ENCODE measurements at regions not wholly inside any gene's neighbourhood (a gene's known extent, or its start where the extent isn't known, plus 50 kb on each side); places are given as distances from the start of the nearest gene placed in this dataset.
"Not testable (repeated sequence)": the region's sequence is repeated elsewhere in the genome, so short reads cannot be mapped to it uniquely, and the experiment has no call there.

- DNase-seq (ENCODE audit: low read depth), result no peak
- TF ChIP-seq, protein P1, sequence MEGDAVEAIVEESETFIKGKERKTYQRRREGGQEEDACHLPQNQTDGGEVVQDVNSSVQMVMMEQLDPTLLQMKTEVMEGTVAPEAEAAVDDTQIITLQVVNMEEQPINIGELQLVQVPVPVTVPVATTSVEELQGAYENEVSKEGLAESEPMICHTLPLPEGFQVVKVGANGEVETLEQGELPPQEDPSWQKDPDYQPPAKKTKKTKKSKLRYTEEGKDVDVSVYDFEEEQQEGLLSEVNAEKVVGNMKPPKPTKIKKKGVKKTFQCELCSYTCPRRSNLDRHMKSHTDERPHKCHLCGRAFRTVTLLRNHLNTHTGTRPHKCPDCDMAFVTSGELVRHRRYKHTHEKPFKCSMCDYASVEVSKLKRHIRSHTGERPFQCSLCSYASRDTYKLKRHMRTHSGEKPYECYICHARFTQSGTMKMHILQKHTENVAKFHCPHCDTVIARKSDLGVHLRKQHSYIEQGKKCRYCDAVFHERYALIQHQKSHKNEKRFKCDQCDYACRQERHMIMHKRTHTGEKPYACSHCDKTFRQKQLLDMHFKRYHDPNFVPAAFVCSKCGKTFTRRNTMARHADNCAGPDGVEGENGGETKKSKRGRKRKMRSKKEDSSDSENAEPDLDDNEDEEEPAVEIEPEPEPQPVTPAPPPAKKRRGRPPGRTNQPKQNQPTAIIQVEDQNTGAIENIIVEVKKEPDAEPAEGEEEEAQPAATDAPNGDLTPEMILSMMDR (conservative IDR thresholded peaks at IDR 0.05; ENCODE audit: low read depth, low read length), result no peak
- H3K4me3 ChIP-seq (ENCODE audit: low read depth, low read length), result no peak overlapping the region
Observed at GRCh38 chr3:177789500-177789899, 592.2 kb upstream of the TBL1XR1 start.

DNA sequence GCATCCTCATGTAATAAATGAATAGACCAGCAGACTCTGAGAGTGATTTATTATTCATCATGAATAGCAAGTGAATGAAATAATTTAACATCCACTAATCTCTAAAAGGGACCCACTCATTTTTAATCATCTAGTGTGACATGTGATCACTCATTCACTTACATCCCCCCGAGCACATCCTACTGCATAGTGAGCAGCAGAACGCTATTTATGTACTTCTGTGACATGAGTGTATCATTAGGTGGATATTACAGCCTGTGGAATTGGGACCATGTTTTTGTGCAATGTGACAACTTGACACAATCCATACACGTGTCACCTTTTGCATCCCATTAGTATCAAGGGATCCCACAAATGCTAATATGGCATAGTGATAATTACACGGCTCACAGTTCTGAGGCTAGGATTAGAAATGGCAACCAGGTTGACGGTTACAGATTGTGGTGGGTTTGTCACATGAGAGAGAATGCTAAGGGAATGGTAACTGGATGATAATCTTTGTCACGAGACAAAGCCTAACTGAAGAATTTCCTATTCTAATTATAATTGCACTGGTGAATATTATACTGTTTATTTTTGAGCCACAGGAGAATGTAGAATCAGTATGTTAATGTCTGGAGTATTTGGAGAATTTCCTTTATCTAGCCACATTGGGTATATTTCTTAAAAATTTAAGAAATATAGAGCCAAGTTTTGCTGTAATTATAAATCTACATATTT lies 595.2 kb upstream of the TBL1XR1 start:
- TF ChIP-seq, protein P1 (conservative IDR thresholded peaks at IDR 0.05; ENCODE audit: low read depth, low read length), result no peak

DNA sequence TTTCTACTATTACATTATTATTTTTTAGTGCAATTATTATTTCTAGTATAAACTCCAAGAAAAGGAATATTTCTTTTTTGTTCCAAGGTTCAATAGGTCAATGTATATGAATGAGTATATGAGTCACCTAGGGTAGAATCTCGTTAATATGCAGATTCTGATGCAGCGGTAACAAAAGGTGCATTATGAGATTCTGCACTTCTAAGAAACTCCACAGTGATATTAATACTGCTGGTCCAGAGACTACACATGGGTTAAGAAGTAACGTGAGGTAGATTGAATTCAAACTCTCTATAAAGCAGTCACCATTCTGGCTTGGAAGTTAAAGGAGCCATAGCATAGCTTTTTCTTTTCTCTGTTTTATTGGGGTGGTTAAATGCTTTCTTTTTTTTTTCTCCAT lies 596.2 kb upstream of the TBL1XR1 start:
- H3K4me3 ChIP-seq (ENCODE audit: low read depth, low read length), result no peak overlapping the region
- DNase-seq (ENCODE audit: low read depth), result no peak
- TF ChIP-seq, protein P1 (conservative IDR thresholded peaks at IDR 0.05; ENCODE audit: low read depth, low read length), result no peak

More for the DNA sequence above, 595.2 kb upstream of the TBL1XR1 start:
- H3K4me3 ChIP-seq (ENCODE audit: low read depth, low read length), result no peak overlapping the region
- DNase-seq (ENCODE audit: low read depth), result peak; percentile 34

- no peak for DNase-seq (ENCODE audit: low read depth)
- TF ChIP-seq, protein P1 (conservative IDR thresholded peaks at IDR 0.05; ENCODE audit: low read depth, low read length), result no peak
Observed at GRCh38 chr3:177795216-177795615, 597.9 kb upstream of the TBL1XR1 start.

DNA sequence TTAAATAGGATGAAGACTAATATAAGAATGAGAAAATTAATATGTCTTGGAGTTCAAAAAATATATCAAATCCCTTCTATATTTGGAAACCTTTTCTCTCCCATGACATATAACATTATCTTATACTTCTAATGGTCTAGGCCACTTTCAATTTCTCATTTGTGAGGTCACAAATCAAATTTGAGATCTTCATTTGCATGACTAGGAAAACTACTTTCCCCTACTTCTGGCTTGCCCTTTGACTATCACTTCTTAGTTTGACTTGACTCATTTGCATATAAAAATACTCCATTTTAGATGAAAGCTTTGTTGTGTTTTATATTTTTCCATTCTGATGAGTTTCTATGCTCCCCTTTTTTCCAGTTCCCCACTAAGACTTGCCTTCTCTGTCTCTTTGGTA lies 598.6 kb upstream of the TBL1XR1 start:
- no peak for DNase-seq (ENCODE audit: low read depth)
- TF ChIP-seq, protein P1 (conservative IDR thresholded peaks at IDR 0.05; ENCODE audit: low read depth, low read length), result no peak
- no peak overlapping the region for H3K4me3 ChIP-seq (ENCODE audit: low read depth, low read length)

More at GRCh38 chr3:177795216-177795615, 597.9 kb upstream of the TBL1XR1 start:
- no peak overlapping the region for H3K4me3 ChIP-seq (ENCODE audit: low read depth, low read length)

DNA sequence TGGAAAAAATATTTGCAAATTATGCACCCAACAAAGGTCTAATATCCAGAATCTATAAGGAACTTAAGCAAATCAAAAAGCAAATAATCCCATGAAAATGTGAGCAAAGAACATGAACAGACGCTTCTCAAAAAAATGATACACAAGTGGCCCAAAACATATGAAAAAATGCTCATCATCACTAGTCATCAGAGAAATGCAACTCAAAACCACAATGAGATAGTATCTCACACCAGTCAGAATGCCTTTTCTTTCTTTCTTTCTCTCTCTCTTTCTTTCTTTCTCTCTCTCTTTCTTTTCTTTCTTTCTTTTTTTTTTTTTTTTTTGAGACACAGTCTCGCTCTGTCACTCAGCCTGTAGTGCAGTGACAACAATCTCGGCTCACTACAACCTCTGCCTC lies 602.9 kb upstream of the TBL1XR1 start:
- not testable (repeated sequence) for H3K4me3 ChIP-seq (ENCODE audit: low read depth, low read length)
- peak; percentile 70 for DNase-seq (ENCODE audit: low read depth)

- H3K4me3 ChIP-seq (ENCODE audit: low read depth, low read length), result no peak overlapping the region
Observed at GRCh38 chr3:177800561-177800960, 603.3 kb upstream of the TBL1XR1 start.

More at GRCh38 chr3:177800561-177800960, 603.3 kb upstream of the TBL1XR1 start:
- TF ChIP-seq, protein P1 (conservative IDR thresholded peaks at IDR 0.05; ENCODE audit: low read depth, low read length), result no peak
- no peak for DNase-seq (ENCODE audit: low read depth)

Data from choroid plexus epithelial cell (primary cell).